Small intestine (tissue), 7 donors: ENCODE measurements at regions not wholly inside any gene's neighbourhood (a gene's known extent, or its start where the extent isn't known, plus 50 kb on each side); places are given as distances from the start of the nearest gene placed in this dataset.

Experiments
- DNase-seq, 2 donors: peaks; one replicate each; pipeline versions ENCODE4 v3.0.0 to v3.0.0-alpha.2; 2013
- FAIRE-seq: peaks from 2 replicates; lab custom pipeline; 2012; peaks lifted over from hg19 to GRCh38; lab: Jason Lieb, UNC
- H3K27ac ChIP-seq, 3 donors: one replicate each; pipeline ENCODE4 v1.5.1; 2013; ENCODE audit warnings: low read length in 2 of 3, mild to moderate bottlenecking in 2 of 3, control low read depth in 1 of 3, inconsistent platforms in 1 of 3, low read depth in 1 of 3, moderate library complexity in 1 of 3
- H3K27me3 ChIP-seq, 3 donors: one replicate each; pipeline ENCODE4 v1.6.1; 2013; ENCODE audit warnings: low read length in 3 of 3, inconsistent platforms in 1 of 3; ENCODE audit not compliant: control insufficient read depth in 3 of 3, insufficient read depth in 3 of 3
- H3K36me3 ChIP-seq, 3 donors: one replicate each; pipeline ENCODE4 v1.6.1; 2013; ENCODE audit warnings: low read length in 3 of 3, inconsistent platforms in 1 of 3, low read depth in 1 of 3, mild to moderate bottlenecking in 1 of 3, moderate library complexity in 1 of 3; ENCODE audit not compliant: control insufficient read depth in 3 of 3, insufficient read depth in 2 of 3
- H3K4me1 ChIP-seq, 3 donors: one replicate each; pipeline ENCODE4 v1.6.1; 2013; ENCODE audit warnings: low read length in 2 of 3, inconsistent platforms in 1 of 3, low read depth in 1 of 3, mild to moderate bottlenecking in 1 of 3, moderate library complexity in 1 of 3; ENCODE audit not compliant: control insufficient read depth in 3 of 3, insufficient read depth in 2 of 3
- H3K4me3 ChIP-seq, 3 donors: one replicate each; pipeline ENCODE4 v1.5.1; 2013; ENCODE audit warnings: low read length in 3 of 3, control low read depth in 1 of 3, inconsistent platforms in 1 of 3, low read depth in 1 of 3, mild to moderate bottlenecking in 1 of 3, moderate library complexity in 1 of 3
- H3K9me3 ChIP-seq, 2 donors: one replicate each; pipeline ENCODE4 v1.6.1; 2013; ENCODE audit warnings: low read depth in 1 of 2, low read length in 1 of 2; ENCODE audit not compliant: control insufficient read depth in 2 of 2, insufficient read depth in 1 of 2
- WGBS, 3 donors: extraction: QIAGEN DNeasy Blood & Tissue Kit; methylation state at CpG; one replicate each; pipeline ENCODE4 v1.1.7; 2013; 5-methylcytosine and 5-hydroxymethylcytosine counted together
- donor health status: healthy with polysubstance abuse.
- donor health status: control.
- donor health status: control.
- donor health status: Bipolar disorder and iron deficiency.
- donor health status: healthy.

DNA sequence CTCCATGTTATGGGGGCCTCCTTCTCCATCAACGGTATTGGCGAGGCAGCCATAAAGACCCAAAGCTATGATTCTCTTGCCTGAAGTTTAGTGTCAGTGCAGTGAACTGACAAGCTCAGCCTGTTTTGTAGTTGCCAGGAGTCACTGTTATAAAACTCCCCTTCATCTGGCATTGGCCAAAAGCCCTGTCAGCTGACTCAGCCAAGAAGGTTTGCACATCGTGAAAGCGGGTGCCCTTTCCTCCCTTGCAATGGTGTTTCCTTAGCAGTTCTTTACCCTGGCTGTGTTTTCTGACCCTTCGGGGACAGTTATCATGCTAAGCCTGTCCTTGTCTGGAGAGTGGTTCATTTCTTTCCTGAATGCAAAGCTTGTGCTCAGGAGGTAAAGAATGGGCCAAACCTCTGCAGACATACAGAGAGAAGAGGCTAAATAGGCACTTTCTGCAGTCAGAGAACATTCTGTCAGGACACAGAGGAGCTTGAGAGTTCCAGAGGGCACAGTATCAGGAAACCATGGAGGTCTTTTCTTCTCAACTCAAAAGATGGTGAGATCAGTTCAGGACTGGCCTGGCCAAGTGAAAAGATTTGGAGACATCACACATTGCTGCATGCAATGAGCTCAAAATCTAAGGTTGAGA lies 414.2 kb downstream of the ZNF521 start:
- 66 to 86% (median 77%) methylated on average over 5 of the region's 5 CpGs for WGBS, 3 donors
- Histone ChIP-seq H3K9me3 (no peaks in the 10 kb centered on the region), H3K27ac (no peak overlapping the region), H3K27me3 (peaks cover 0 to 4% (median 4%) of the 10 kb centered on the region in 3 donors), H3K4me1 (peaks cover 0 to 2% (median 0%) of the 10 kb centered on the region in 3 donors), H3K36me3 (no peaks in the 10 kb centered on the region), H3K4me3 (no peak overlapping the region)
- FAIRE-seq (no peak), DNase-seq (no peak)

- H3K27me3 ChIP-seq = peaks cover 0 to 4% (median 4%) of the 10 kb centered on the region in 3 donors
- peaks cover 0 to 2% (median 0%) of the 10 kb centered on the region in 3 donors for H3K4me1 ChIP-seq
- no peak overlapping the region for H3K4me3 ChIP-seq
- H3K9me3 ChIP-seq = no peaks in the 10 kb centered on the region
- no peaks in the 10 kb centered on the region for H3K36me3 ChIP-seq
- DNase-seq (no peak), FAIRE-seq (no peak)
- 84 to 90% (median 88%) methylated on average over 6 of the region's 6 CpGs for WGBS, 3 donors
- H3K27ac ChIP-seq = no peak overlapping the region
Observed at GRCh38 chr18:24940416-24940815, 411.6 kb downstream of the ZNF521 start.

GRCh38 chr18:24941174-24941951 lies 410.6 kb downstream of the ZNF521 start:
- no peak for FAIRE-seq
- DNase-seq = no peak
- H3K27me3 ChIP-seq = peaks cover 0 to 4% (median 4%) of the 10 kb centered on the region in 3 donors
- WGBS, 3 donors = 71 to 87% (median 77%) methylated on average over 6 of the region's 6 CpGs
- no peaks in the 10 kb centered on the region for H3K36me3 ChIP-seq
- no peaks in the 10 kb centered on the region for H3K9me3 ChIP-seq
- no peak overlapping the region for H3K4me3 ChIP-seq
- no peak overlapping the region for H3K27ac ChIP-seq
- peaks cover 0 to 2% (median 0%) of the 10 kb centered on the region in 3 donors for H3K4me1 ChIP-seq

GRCh38 chr18:24942144-24942543 lies 409.8 kb downstream of the ZNF521 start:
- peaks cover 0 to 2% (median 0%) of the 10 kb centered on the region in 3 donors for H3K4me1 ChIP-seq
- peaks cover 0 to 4% (median 4%) of the 10 kb centered on the region in 3 donors for H3K27me3 ChIP-seq
- H3K9me3 ChIP-seq = no peaks in the 10 kb centered on the region
- H3K36me3 ChIP-seq = no peaks in the 10 kb centered on the region
- WGBS, 3 donors = 84 to 92% (median 85%) methylated on average over 4 of the region's 4 CpGs
- no peak overlapping the region for H3K4me3 ChIP-seq
- FAIRE-seq (no peak), DNase-seq (no peak)
- no peak overlapping the region for H3K27ac ChIP-seq

DNA sequence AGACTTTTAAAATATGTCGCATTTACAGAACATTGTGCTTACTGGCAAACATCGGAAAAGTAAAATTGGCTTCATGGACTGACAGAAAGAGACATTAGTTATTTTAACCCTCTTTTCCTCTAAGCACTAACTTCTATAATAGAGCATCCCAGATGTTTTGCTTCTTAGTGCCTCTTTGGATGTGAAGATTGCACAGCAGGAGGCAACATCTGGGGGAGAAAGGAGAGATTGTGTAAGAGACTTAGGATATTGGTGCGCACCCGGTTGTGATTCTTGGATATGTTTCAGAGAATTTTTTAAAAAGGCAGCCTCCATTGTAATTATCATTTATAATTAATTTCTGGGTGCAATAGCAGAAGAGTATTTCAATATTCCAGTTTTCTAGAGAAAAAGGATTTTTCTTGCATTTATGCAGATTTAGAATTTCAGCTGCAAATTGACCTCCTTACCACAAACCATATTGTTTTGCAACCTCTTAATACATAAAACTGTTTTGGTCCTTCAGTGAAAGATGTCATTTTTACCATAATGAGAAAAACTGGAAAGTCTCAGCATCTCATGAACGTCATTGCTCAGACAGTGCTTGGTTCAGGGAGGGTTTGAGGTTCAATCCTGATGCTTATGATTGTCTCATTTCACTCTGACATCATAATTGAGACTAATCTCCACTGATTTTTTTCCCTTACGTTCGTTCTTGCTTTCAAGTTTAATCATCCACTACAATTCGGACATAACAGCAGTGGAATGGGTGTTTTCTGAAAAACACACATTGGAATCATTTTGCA lies 404.3 kb downstream of the ZNF521 start:
- H3K4me1 ChIP-seq = no peaks in the 10 kb centered on the region
- H3K27me3 ChIP-seq = no peaks in the 10 kb centered on the region
- 55 to 70% (median 61%) methylated on average over 8 of the region's 8 CpGs for WGBS, 3 donors
- no peak overlapping the region for H3K4me3 ChIP-seq
- no peak overlapping the region for H3K27ac ChIP-seq
- no peak for DNase-seq
- H3K9me3 ChIP-seq = no peaks in the 10 kb centered on the region
- H3K36me3 ChIP-seq = no peaks in the 10 kb centered on the region
- no peak for FAIRE-seq

DNA sequence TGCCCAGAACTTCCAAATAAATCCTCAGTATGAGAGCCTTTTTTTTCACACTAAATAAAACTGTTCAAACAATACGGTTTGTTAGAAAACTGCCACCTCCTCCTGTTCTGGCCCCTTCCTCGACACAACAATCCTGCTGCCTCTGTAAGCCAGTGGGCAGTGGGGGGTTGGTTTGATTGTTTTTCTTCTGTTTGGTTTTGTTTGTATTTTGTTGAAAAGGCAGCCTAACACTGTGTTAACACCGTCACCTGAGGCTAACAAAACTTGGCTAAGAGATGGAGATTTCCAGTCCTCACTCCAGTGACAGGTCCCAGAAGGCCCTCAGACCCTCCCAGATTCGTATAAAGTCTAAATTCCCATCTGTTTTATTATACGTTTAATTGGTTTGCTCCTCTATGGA lies 402.1 kb downstream of the ZNF521 start:
- FAIRE-seq = no peak
- 60 to 78% (median 76%) methylated on average over 5 of the region's 5 CpGs for WGBS, 3 donors
- DNase-seq = no peak

GRCh38 chr18:24954341-24954740 lies 397.6 kb downstream of the ZNF521 start:
- Histone ChIP-seq H3K36me3 (no peaks in the 10 kb centered on the region), H3K4me3 (no peak overlapping the region), H3K27me3 (no peaks in the 10 kb centered on the region), H3K4me1 (peaks cover 0 to 3% (median 0%) of the 10 kb centered on the region in 3 donors), H3K27ac (no peak overlapping the region), H3K9me3 (no peaks in the 10 kb centered on the region)
- DNase-seq (no peak), FAIRE-seq (no peak)
- 79 to 80% (median 79%) methylated on average over 1 of the region's 1 CpG for WGBS, 3 donors

More for the DNA sequence above, 402.1 kb downstream of the ZNF521 start:
- Histone ChIP-seq H3K27me3 (no peaks in the 10 kb centered on the region), H3K4me3 (no peak overlapping the region), H3K36me3 (no peaks in the 10 kb centered on the region), H3K4me1 (no peaks in the 10 kb centered on the region), H3K27ac (no peak overlapping the region), H3K9me3 (no peaks in the 10 kb centered on the region)

DNA sequence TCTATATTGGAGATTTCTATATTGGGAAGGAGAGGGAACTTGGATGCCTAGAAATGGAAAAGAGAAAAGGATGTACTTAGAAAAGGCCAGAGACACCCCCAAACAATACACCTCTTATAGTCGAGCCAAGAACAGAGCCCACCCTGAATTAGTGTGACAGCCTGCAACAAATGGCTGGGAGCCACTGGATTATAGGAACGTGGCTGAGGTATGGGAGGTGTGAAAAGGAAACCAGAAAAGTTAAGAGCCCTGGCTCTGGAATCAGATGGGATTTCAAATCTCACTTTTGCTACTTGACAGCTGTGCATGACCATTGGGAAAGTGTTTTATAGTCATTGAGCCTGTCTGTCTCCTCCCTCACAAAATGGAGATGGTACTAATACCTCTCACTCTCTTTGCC lies 394.0 kb downstream of the ZNF521 start:
- Histone ChIP-seq H3K36me3 (no peaks in the 10 kb centered on the region), H3K27ac (no peak overlapping the region), H3K27me3 (no peaks in the 10 kb centered on the region), H3K4me1 (peaks cover 0 to 6% (median 0%) of the 10 kb centered on the region in 3 donors), H3K4me3 (no peak overlapping the region), H3K9me3 (no peaks in the 10 kb centered on the region)
- WGBS, 3 donors = 54 to 72% (median 59%) methylated on average over 2 of the region's 2 CpGs
- no peak for FAIRE-seq
- no peak for DNase-seq
